HS-5 (cell line): ENCODE measurements at regions not wholly inside any gene's neighbourhood (a gene's known extent, or its start where the extent isn't known, plus 50 kb on each side); places are given as distances from the start of the nearest gene placed in this dataset.
"Not testable (repeated sequence)": the region's sequence is repeated elsewhere in the genome, so short reads cannot be mapped to it uniquely, and the experiment has no call there.

ENCODE experiments used
- DNase-seq: peaks from one replicate; pipeline ENCODE4 v3.0.0-alpha.2; 2012; ENCODE audit warnings: low read depth

- DNase-seq: no peak
Observed at GRCh38 chr3:110614186-110614585, 457.4 kb upstream of the NECTIN3 start.

- DNase-seq: no peak
Observed at GRCh38 chr3:110615454-110615853, 456.2 kb upstream of the NECTIN3 start.

GRCh38 chr3:110618512-110619226 is 452.9 kb upstream of the NECTIN3 start:
- DNase-seq: no peak

- no peak for DNase-seq
Observed at GRCh38 chr3:110620118-110620517, 451.5 kb upstream of the NECTIN3 start.

- DNase-seq: no peak
Observed at GRCh38 chr3:110623571-110623970, 448.0 kb upstream of the NECTIN3 start.

GRCh38 chr3:110624576-110624975 is 447.0 kb upstream of the NECTIN3 start:
- no peak for DNase-seq

GRCh38 chr3:110625201-110625747 is 446.3 kb upstream of the NECTIN3 start:
- DNase-seq: no peak

- not testable (repeated sequence) for DNase-seq
Observed at GRCh38 chr3:110626652-110627111, 444.9 kb upstream of the NECTIN3 start.

GRCh38 chr3:110628650-110629301 is 442.8 kb upstream of the NECTIN3 start:
- DNase-seq: no peak

- no peak for DNase-seq
Observed at GRCh38 chr3:110629917-110630316, 441.7 kb upstream of the NECTIN3 start.

GRCh38 chr3:110644203-110644602 is 427.4 kb upstream of the NECTIN3 start:
- no peak for DNase-seq

GRCh38 chr3:110646055-110646454 is 425.6 kb upstream of the NECTIN3 start:
- DNase-seq: no peak

GRCh38 chr3:110646496-110646895 is 425.1 kb upstream of the NECTIN3 start:
- no peak for DNase-seq

GRCh38 chr3:110647586-110647985 is 424.0 kb upstream of the NECTIN3 start:
- DNase-seq: no peak

- DNase-seq: no peak
Observed at GRCh38 chr3:110650741-110651140, 420.9 kb upstream of the NECTIN3 start.

GRCh38 chr3:110654843-110655502 is 416.6 kb upstream of the NECTIN3 start:
- DNase-seq: no peak

- no peak for DNase-seq
Observed at GRCh38 chr3:110656394-110657025, 415.1 kb upstream of the NECTIN3 start.

- peak; percentile 31 for DNase-seq
Observed at GRCh38 chr3:110664148-110664547, 407.5 kb upstream of the NECTIN3 start.

- DNase-seq: no peak
Observed at GRCh38 chr3:110666495-110666894, 405.1 kb upstream of the NECTIN3 start.

GRCh38 chr3:110667216-110667615 is 404.4 kb upstream of the NECTIN3 start:
- no peak for DNase-seq

- DNase-seq: no peak
Observed at GRCh38 chr3:110670407-110670806, 401.2 kb upstream of the NECTIN3 start.

GRCh38 chr3:110677506-110677905 is 394.1 kb upstream of the NECTIN3 start:
- DNase-seq: no peak
